Dedifferentiated amniotic fluid mesenchymal stem cell (primary cell): ENCODE measurements at regions not wholly inside any gene's neighbourhood (a gene's known extent, or its start where the extent isn't known, plus 50 kb on each side); places are given as distances from the start of the nearest gene placed in this dataset.
"Not testable (repeated sequence)": the region's sequence is repeated elsewhere in the genome, so short reads cannot be mapped to it uniquely, and the experiment has no call there.

Source experiments
- DNase-seq: peaks from one replicate; pipeline ENCODE4 v3.0.0-alpha.2; 2016; ENCODE audit errors: extremely low spot score

- DNase-seq, result no peak
These were observed 76.0 kb downstream of the CHD9NB start for GRCh38 chr16:52976539-52977167.

- no peak for DNase-seq
These were observed 85.0 kb downstream of the CHD9NB start for GRCh38 chr16:52967744-52968143.

GRCh38 chr16:52964290-52964689 lies 88.4 kb downstream of the CHD9NB start:
- DNase-seq, result no peak

- DNase-seq, result no peak
These were observed 88.8 kb downstream of the CHD9NB start for GRCh38 chr16:52963855-52964242.

- DNase-seq, result no peak
These were observed 89.4 kb downstream of the CHD9NB start for GRCh38 chr16:52963212-52963854.

- DNase-seq, result no peak
These were observed 93.7 kb downstream of the CHD9NB start for GRCh38 chr16:52958951-52959350.

GRCh38 chr16:52957199-52957598 lies 95.5 kb downstream of the CHD9NB start:
- no peak for DNase-seq

GRCh38 chr16:52956044-52956443 lies 96.7 kb downstream of the CHD9NB start:
- no peak for DNase-seq

- no peak for DNase-seq
These were observed 99.5 kb downstream of the CHD9NB start for GRCh38 chr16:52953215-52953614.

- DNase-seq, result no peak
These were observed 103.8 kb downstream of the CHD9NB start for GRCh38 chr16:52948946-52949345.

GRCh38 chr16:52932321-52932720 lies 120.4 kb downstream of the CHD9NB start:
- DNase-seq, result no peak

- DNase-seq, result no peak
These were observed 123.0 kb downstream of the CHD9NB start for GRCh38 chr16:52929478-52930400.

GRCh38 chr16:52928955-52929354 lies 123.7 kb downstream of the CHD9NB start:
- no peak for DNase-seq

- no peak for DNase-seq
These were observed 127.6 kb downstream of the CHD9NB start for GRCh38 chr16:52925143-52925542.

GRCh38 chr16:52924162-52924561 lies 128.5 kb downstream of the CHD9NB start:
- DNase-seq, result no peak

GRCh38 chr16:52921104-52921503 lies 131.6 kb downstream of the CHD9NB start:
- DNase-seq, result no peak

GRCh38 chr16:52920331-52920730 lies 132.4 kb downstream of the CHD9NB start:
- DNase-seq, result no peak

- DNase-seq, result no peak
These were observed 138.3 kb downstream of the CHD9NB start for GRCh38 chr16:52914428-52914827.

- peak; percentile 26 for DNase-seq
These were observed 140.0 kb downstream of the CHD9NB start for GRCh38 chr16:52912565-52913173.

- not testable (repeated sequence) for DNase-seq
These were observed 144.6 kb downstream of the CHD9NB start for GRCh38 chr16:52908057-52908456.

GRCh38 chr16:52906281-52906680 lies 146.4 kb downstream of the CHD9NB start:
- no peak for DNase-seq

GRCh38 chr16:52896478-52897164 lies 156.1 kb downstream of the CHD9NB start:
- no peak for DNase-seq
